GM19043 (cell line): ENCODE measurements at regions not wholly inside any gene's neighbourhood (a gene's known extent, or its start where the extent isn't known, plus 50 kb on each side); places are given as distances from the start of the nearest gene placed in this dataset.
"Not testable (repeated sequence)": the region's sequence is repeated elsewhere in the genome, so short reads cannot be mapped to it uniquely, and the experiment has no call there.

Experiments
- ATAC-seq: cut with Tn5 transposase; IDR thresholded peaks from one replicate; pipeline ENCODE4 v1.9.1; 2021; ENCODE audit warnings: low read depth; ENCODE audit not compliant: unreplicated experiment

- ATAC-seq, result no peak
Observed at GRCh38 chr6:81978230-81978629, 225.7 kb upstream of the TENT5A start.

GRCh38 chr6:81977486-81977885, 225.0 kb upstream of the TENT5A start:
- ATAC-seq, result no peak

GRCh38 chr6:81969814-81970213, 217.3 kb upstream of the TENT5A start:
- no peak for ATAC-seq

- no peak for ATAC-seq
Observed at GRCh38 chr6:81969011-81969410, 216.5 kb upstream of the TENT5A start.

- ATAC-seq, result no peak
Observed at GRCh38 chr6:81966968-81967367, 214.5 kb upstream of the TENT5A start.

GRCh38 chr6:81962198-81962597, 209.7 kb upstream of the TENT5A start:
- no peak for ATAC-seq

GRCh38 chr6:81950877-81951276, 198.4 kb upstream of the TENT5A start:
- peak; percentile 49 for ATAC-seq

GRCh38 chr6:81948861-81949260, 196.4 kb upstream of the TENT5A start:
- no peak for ATAC-seq

GRCh38 chr6:81948196-81948595, 195.7 kb upstream of the TENT5A start:
- not testable (repeated sequence) for ATAC-seq

- no peak for ATAC-seq
Observed at GRCh38 chr6:81944661-81945060, 192.2 kb upstream of the TENT5A start.

- not testable (repeated sequence) for ATAC-seq
Observed at GRCh38 chr6:81942842-81943241, 190.4 kb upstream of the TENT5A start.

- ATAC-seq, result no peak
Observed at GRCh38 chr6:81942067-81942370, 189.5 kb upstream of the TENT5A start.

GRCh38 chr6:81940451-81940985, 188.0 kb upstream of the TENT5A start:
- no peak for ATAC-seq

- no peak for ATAC-seq
Observed at GRCh38 chr6:81939766-81940165, 187.3 kb upstream of the TENT5A start.

GRCh38 chr6:81938991-81939732, 186.7 kb upstream of the TENT5A start:
- ATAC-seq, result no peak

- ATAC-seq, result peak; percentile 44
Observed at GRCh38 chr6:81938014-81938856, 185.8 kb upstream of the TENT5A start.

- no peak for ATAC-seq
Observed at GRCh38 chr6:81937296-81937937, 184.9 kb upstream of the TENT5A start.

GRCh38 chr6:81934936-81935335, 182.5 kb upstream of the TENT5A start:
- ATAC-seq, result no peak

- no peak for ATAC-seq
Observed at GRCh38 chr6:81933608-81934051, 181.1 kb upstream of the TENT5A start.

- ATAC-seq, result no peak
Observed at GRCh38 chr6:81933089-81933488, 180.6 kb upstream of the TENT5A start.

- not testable (repeated sequence) for ATAC-seq
Observed at GRCh38 chr6:81932448-81932847, 180.0 kb upstream of the TENT5A start.
